ENCODE measurements at regions not wholly inside any gene's neighbourhood (a gene's known extent, or its start where the extent isn't known, plus 50 kb on each side); places are given as distances from the start of the nearest gene placed in this dataset.

- no peak for DNase-seq (ENCODE audit: low spot score)
- H3K4me1 ChIP-seq (ENCODE audit: control insufficient read depth in 4 of 4, insufficient read depth in 4 of 4, low read length in 3 of 4), result no peaks in the 10 kb centered on the region
- TF ChIP-seq FOXA2 (IDR thresholded peaks at IDR 0.05), result no peak
- no peak for TF ChIP-seq FOXA1 (IDR thresholded peaks at IDR 0.05)
- H3K27ac ChIP-seq (ENCODE audit: low read depth in 1 of 2, low read length in 2 of 2), result no peak overlapping the region
- no peak overlapping the region for H3K4me3 ChIP-seq (ENCODE audit: low read depth in 1 of 3, low read length in 3 of 3)
- no peaks in the 10 kb centered on the region for H3K27me3 ChIP-seq (ENCODE audit: control insufficient read depth in 4 of 4, insufficient read depth in 4 of 4, low read length in 3 of 4)
- no peaks in the 10 kb centered on the region for H3K9me3 ChIP-seq (ENCODE audit: control insufficient read depth in 4 of 4, low read length in 3 of 4)
- H3K36me3 ChIP-seq (ENCODE audit: control insufficient read depth in 4 of 4, insufficient read depth in 3 of 4, low read depth in 1 of 4, low read length in 3 of 4), result no peaks in the 10 kb centered on the region
- H3K9ac ChIP-seq (ENCODE audit: low read depth in 1 of 2, low read length in 2 of 2), result no peak overlapping the region
Measured at GRCh38 chr3:102074946-102075345, 225.6 kb downstream of the NFKBIZ start.

- no peak overlapping the region for H3K27ac ChIP-seq (ENCODE audit: low read depth in 1 of 2, low read length in 2 of 2)
- TF ChIP-seq FOXA2 (IDR thresholded peaks at IDR 0.05), result no peak
- TF ChIP-seq EGR1 (IDR thresholded peaks at IDR 0.05; ENCODE audit: low read depth in 2 of 2), result no peak
- TF ChIP-seq YY1 (IDR thresholded peaks at IDR 0.05), result no peak
- TF ChIP-seq SP1 (IDR thresholded peaks at IDR 0.05), result no peak
- no peak for TF ChIP-seq ZBTB33 (IDR thresholded peaks at IDR 0.05)
- TF ChIP-seq MAX (IDR thresholded peaks at IDR 0.05), result no peak
- no peak for TF ChIP-seq CTCF (IDR thresholded peaks at IDR 0.05; ENCODE audit: low read depth, low read length, missing input control)
- H3K4me1 ChIP-seq (ENCODE audit: control insufficient read depth in 4 of 4, insufficient read depth in 4 of 4, low read length in 3 of 4), result no peaks in the 10 kb centered on the region
- WGBS, result 86% methylated on average over 3 of the region's 3 CpGs
- no peak overlapping the region for H3K9ac ChIP-seq (ENCODE audit: low read depth in 1 of 2, low read length in 2 of 2)
- DNase-seq (ENCODE audit: low spot score), result no peak
- H3K4me3 ChIP-seq (ENCODE audit: low read depth in 1 of 3, low read length in 3 of 3), result no peak overlapping the region
- no peaks in the 10 kb centered on the region for H3K9me3 ChIP-seq (ENCODE audit: control insufficient read depth in 4 of 4, low read length in 3 of 4)
- H3K27me3 ChIP-seq (ENCODE audit: control insufficient read depth in 4 of 4, insufficient read depth in 4 of 4, low read length in 3 of 4), result no peaks in the 10 kb centered on the region
- no peaks in the 10 kb centered on the region for H3K36me3 ChIP-seq (ENCODE audit: control insufficient read depth in 4 of 4, insufficient read depth in 3 of 4, low read depth in 1 of 4, low read length in 3 of 4)
Measured at GRCh38 chr3:102078401-102078800, 229.1 kb downstream of the NFKBIZ start.

- Histone ChIP-seq H3K4me1 (ENCODE audit: control insufficient read depth in 4 of 4, insufficient read depth in 4 of 4, low read length in 3 of 4) (no peaks in the 10 kb centered on the region), H3K9me3 (ENCODE audit: control insufficient read depth in 4 of 4, low read length in 3 of 4) (no peaks in the 10 kb centered on the region), H3K27me3 (ENCODE audit: control insufficient read depth in 4 of 4, insufficient read depth in 4 of 4, low read length in 3 of 4) (no peaks in the 10 kb centered on the region), H3K4me3 (ENCODE audit: low read depth in 1 of 3, low read length in 3 of 3) (no peak overlapping the region), H3K9ac (ENCODE audit: low read depth in 1 of 2, low read length in 2 of 2) (no peak overlapping the region), H3K36me3 (ENCODE audit: control insufficient read depth in 4 of 4, insufficient read depth in 3 of 4, low read depth in 1 of 4, low read length in 3 of 4) (no peaks in the 10 kb centered on the region), H3K27ac (ENCODE audit: low read depth in 1 of 2, low read length in 2 of 2) (no peak overlapping the region)
- WGBS, result 64% methylated on average over 8 of the region's 8 CpGs
- no peak for DNase-seq (ENCODE audit: low spot score)
- TF ChIP-seq ZBTB33 (IDR thresholded peaks at IDR 0.05), result no peak
- no peak for TF ChIP-seq FOXA1 (IDR thresholded peaks at IDR 0.05)
- TF ChIP-seq SP1 (IDR thresholded peaks at IDR 0.05), result no peak
- TF ChIP-seq RAD21 (IDR thresholded peaks at IDR 0.05), result no peak
- no peak for TF ChIP-seq YY1 (IDR thresholded peaks at IDR 0.05)
- TF ChIP-seq GABPA (IDR thresholded peaks at IDR 0.05 in 1 of 2, conservative IDR thresholded peaks at IDR 0.05 in 1 of 2), result no peak
- no peak for TF ChIP-seq CTCF (IDR thresholded peaks at IDR 0.05; ENCODE audit: low read depth, low read length, missing input control)
- TF ChIP-seq JUND (IDR thresholded peaks at IDR 0.05), result no peak
- TF ChIP-seq HNF4G (IDR thresholded peaks at IDR 0.05), result no peak
- TF ChIP-seq FOXA2 (IDR thresholded peaks at IDR 0.05), result no peak
- TF ChIP-seq REST (IDR thresholded peaks at IDR 0.05), result no peak
Measured at GRCh38 chr3:102078854-102079808, 229.8 kb downstream of the NFKBIZ start.
